ENCODE measurements at regions not wholly inside any gene's neighbourhood (a gene's known extent, or its start where the extent isn't known, plus 50 kb on each side); places are given as distances from the start of the nearest gene placed in this dataset.

DNA sequence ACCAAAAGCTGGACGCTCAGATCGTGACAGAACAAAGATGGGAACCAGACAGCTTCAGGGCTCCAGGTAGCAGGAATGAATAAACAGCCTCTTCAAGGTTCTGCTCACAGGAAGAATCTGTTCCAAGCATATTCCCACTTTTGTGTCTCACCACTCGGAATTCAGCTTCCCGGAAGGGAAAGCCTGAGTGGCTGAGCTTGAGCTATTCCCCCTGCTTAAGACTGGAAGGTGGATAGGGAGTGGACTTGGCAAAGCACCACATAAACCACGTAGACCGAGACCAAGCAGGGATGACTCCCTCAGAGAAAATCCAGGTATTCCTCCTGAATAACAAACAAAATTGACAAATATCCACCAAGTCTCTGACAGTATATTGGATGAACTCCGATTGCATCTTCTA, 180.2 kb upstream of the NR2F2 start (continued):
- TF ChIP-seq, protein P1, sequence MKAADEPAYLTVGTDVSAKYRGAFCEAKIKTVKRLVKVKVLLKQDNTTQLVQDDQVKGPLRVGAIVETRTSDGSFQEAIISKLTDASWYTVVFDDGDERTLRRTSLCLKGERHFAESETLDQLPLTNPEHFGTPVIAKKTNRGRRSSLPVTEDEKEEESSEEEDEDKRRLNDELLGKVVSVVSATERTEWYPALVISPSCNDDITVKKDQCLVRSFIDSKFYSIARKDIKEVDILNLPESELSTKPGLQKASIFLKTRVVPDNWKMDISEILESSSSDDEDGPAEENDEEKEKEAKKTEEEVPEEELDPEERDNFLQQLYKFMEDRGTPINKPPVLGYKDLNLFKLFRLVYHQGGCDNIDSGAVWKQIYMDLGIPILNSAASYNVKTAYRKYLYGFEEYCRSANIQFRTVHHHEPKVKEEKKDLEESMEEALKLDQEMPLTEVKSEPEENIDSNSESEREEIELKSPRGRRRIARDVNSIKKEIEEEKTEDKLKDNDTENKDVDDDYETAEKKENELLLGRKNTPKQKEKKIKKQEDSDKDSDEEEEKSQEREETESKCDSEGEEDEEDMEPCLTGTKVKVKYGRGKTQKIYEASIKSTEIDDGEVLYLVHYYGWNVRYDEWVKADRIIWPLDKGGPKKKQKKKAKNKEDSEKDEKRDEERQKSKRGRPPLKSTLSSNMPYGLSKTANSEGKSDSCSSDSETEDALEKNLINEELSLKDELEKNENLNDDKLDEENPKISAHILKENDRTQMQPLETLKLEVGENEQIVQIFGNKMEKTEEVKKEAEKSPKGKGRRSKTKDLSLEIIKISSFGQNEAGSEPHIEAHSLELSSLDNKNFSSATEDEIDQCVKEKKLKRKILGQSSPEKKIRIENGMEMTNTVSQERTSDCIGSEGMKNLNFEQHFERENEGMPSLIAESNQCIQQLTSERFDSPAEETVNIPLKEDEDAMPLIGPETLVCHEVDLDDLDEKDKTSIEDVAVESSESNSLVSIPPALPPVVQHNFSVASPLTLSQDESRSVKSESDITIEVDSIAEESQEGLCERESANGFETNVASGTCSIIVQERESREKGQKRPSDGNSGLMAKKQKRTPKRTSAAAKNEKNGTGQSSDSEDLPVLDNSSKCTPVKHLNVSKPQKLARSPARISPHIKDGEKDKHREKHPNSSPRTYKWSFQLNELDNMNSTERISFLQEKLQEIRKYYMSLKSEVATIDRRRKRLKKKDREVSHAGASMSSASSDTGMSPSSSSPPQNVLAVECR (CRISPR knock-in tag; IDR thresholded peaks at IDR 0.05; ENCODE audit: borderline replicate concordance), result no peak
- TF ChIP-seq JUN (CRISPR knock-in tag; IDR thresholded peaks at IDR 0.05) (no peak), HDAC1 (CRISPR knock-in tag; IDR thresholded peaks at IDR 0.05) (no peak), ZNF891 (CRISPR knock-in tag; IDR thresholded peaks at IDR 0.05) (no peak), ZNF30 (CRISPR knock-in tag; IDR thresholded peaks at IDR 0.05) (no peak)
- TF ChIP-seq, protein P2, sequence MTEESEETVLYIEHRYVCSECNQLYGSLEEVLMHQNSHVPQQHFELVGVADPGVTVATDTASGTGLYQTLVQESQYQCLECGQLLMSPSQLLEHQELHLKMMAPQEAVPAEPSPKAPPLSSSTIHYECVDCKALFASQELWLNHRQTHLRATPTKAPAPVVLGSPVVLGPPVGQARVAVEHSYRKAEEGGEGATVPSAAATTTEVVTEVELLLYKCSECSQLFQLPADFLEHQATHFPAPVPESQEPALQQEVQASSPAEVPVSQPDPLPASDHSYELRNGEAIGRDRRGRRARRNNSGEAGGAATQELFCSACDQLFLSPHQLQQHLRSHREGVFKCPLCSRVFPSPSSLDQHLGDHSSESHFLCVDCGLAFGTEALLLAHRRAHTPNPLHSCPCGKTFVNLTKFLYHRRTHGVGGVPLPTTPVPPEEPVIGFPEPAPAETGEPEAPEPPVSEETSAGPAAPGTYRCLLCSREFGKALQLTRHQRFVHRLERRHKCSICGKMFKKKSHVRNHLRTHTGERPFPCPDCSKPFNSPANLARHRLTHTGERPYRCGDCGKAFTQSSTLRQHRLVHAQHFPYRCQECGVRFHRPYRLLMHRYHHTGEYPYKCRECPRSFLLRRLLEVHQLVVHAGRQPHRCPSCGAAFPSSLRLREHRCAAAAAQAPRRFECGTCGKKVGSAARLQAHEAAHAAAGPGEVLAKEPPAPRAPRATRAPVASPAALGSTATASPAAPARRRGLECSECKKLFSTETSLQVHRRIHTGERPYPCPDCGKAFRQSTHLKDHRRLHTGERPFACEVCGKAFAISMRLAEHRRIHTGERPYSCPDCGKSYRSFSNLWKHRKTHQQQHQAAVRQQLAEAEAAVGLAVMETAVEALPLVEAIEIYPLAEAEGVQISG (CRISPR knock-in tag; IDR thresholded peaks at IDR 0.05), result no peak
- TF ChIP-seq, protein P3, sequence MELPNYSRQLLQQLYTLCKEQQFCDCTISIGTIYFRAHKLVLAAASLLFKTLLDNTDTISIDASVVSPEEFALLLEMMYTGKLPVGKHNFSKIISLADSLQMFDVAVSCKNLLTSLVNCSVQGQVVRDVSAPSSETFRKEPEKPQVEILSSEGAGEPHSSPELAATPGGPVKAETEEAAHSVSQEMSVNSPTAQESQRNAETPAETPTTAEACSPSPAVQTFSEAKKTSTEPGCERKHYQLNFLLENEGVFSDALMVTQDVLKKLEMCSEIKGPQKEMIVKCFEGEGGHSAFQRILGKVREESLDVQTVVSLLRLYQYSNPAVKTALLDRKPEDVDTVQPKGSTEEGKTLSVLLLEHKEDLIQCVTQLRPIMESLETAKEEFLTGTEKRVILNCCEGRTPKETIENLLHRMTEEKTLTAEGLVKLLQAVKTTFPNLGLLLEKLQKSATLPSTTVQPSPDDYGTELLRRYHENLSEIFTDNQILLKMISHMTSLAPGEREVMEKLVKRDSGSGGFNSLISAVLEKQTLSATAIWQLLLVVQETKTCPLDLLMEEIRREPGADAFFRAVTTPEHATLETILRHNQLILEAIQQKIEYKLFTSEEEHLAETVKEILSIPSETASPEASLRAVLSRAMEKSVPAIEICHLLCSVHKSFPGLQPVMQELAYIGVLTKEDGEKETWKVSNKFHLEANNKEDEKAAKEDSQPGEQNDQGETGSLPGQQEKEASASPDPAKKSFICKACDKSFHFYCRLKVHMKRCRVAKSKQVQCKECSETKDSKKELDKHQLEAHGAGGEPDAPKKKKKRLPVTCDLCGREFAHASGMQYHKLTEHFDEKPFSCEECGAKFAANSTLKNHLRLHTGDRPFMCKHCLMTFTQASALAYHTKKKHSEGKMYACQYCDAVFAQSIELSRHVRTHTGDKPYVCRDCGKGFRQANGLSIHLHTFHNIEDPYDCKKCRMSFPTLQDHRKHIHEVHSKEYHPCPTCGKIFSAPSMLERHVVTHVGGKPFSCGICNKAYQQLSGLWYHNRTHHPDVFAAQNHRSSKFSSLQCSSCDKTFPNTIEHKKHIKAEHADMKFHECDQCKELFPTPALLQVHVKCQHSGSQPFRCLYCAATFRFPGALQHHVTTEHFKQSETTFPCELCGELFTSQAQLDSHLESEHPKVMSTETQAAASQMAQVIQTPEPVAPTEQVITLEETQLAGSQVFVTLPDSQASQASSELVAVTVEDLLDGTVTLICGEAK (IDR thresholded peaks at IDR 0.05), result no peak
- TF ChIP-seq, protein P3 (CRISPR knock-in tag; IDR thresholded peaks at IDR 0.05), result no peak
